GM12865 (cell line): ENCODE measurements at regions not wholly inside any gene's neighbourhood (a gene's known extent, or its start where the extent isn't known, plus 50 kb on each side); places are given as distances from the start of the nearest gene placed in this dataset.

Experiments
- DNase-seq: peaks from one replicate; pipeline ENCODE4 v3.0.0; 2010; ENCODE audit warnings: low read depth
- H3K4me3 ChIP-seq: 2 replicates; pipeline ENCODE4 v1.5.1; 2011; ENCODE audit warnings: mild to moderate bottlenecking, low read depth, low read length, control low read depth
- CTCF ChIP-seq: IDR thresholded peaks from 2 replicates; pipeline ENCODE4 v1.5.1; 2011; ENCODE audit warnings: low read length, control low read depth, low read depth, inconsistent platforms; ENCODE audit not compliant: insufficient read depth; ENCODE audit errors: missing control alignments

- DNase-seq: no peak
- no peak overlapping the region for H3K4me3 ChIP-seq
- TF ChIP-seq CTCF: no peak
Observed at GRCh38 chr17:53088481-53088880, 734.2 kb upstream of the KIF2B start.

GRCh38 chr17:53061446-53061845 is 761.3 kb upstream of the KIF2B start:
- DNase-seq: no peak
- H3K4me3 ChIP-seq: no peak overlapping the region
- TF ChIP-seq CTCF: no peak

GRCh38 chr17:53058031-53058430 is 764.7 kb upstream of the KIF2B start:
- DNase-seq: no peak
- H3K4me3 ChIP-seq: no peak overlapping the region
- TF ChIP-seq CTCF: no peak

GRCh38 chr17:53046781-53047180 is 775.9 kb upstream of the KIF2B start:
- no peak for DNase-seq
- H3K4me3 ChIP-seq: no peak overlapping the region
- TF ChIP-seq CTCF: no peak

GRCh38 chr17:53039981-53040380 is 782.7 kb upstream of the KIF2B start:
- H3K4me3 ChIP-seq: no peak overlapping the region
- DNase-seq: no peak
- TF ChIP-seq CTCF: no peak

GRCh38 chr17:53033297-53033696 is 789.4 kb upstream of the KIF2B start:
- TF ChIP-seq CTCF: no peak
- H3K4me3 ChIP-seq: no peak overlapping the region
- DNase-seq: no peak

GRCh38 chr17:53032861-53033271 is 789.9 kb upstream of the KIF2B start:
- H3K4me3 ChIP-seq: no peak overlapping the region
- peak; percentile 0 for DNase-seq
- TF ChIP-seq CTCF: no peak
